ENCODE measurements at regions not wholly inside any gene's neighbourhood (a gene's known extent, or its start where the extent isn't known, plus 50 kb on each side); places are given as distances from the start of the nearest gene placed in this dataset.

DNA sequence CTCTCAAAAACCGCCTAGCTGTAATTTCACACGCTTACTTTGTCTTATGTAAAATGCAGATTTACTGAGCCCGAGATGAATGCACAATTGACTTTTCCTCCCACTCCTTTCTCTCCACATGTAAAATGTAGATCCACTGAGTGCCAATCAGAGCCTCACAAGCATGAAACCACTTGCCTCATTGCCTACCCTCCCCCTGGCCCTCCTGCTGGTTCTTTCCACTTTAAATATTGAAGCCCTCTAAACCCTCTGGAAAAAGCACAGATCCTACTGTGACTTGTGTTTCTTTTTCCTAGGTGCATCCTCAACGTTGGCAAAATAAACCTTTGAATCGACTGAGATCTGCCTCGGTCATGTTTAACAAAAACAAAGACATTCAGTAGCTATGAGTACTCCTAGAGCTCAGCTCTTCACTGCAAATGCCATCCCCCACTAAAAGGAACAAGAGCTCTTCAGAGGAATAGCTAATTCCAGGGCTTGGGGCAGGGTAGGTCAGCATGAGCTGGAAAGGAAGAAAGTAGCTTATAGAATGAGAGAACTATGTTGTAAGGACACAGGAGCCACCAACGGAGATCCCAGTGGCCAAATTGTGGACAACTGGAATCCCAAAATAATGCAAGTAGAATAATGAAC is 365.5 kb upstream of the RUNX1 start:
- no peak for DNase-seq

DNA sequence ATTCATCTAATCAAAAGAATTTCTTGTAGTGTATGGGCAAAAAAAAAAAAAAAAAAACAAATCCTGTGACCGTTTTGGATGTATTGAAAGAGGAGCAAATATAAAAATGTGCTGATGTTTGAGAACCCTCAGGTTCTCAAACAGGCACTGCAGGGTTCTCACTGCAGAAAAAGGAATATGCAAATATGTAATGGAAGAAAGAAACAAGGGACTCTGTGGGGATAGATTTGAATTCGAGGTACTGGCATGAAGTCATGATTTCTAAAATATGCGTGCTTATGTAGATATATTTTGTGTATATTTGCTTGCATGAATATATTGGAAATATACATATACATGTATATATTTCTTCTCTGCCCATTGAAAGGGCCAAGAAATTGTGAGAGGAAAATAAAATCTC is 365.0 kb upstream of the RUNX1 start:
- DNase-seq, result no peak

- DNase-seq, result no peak
Observed at GRCh38 chr21:35412231-35412630, 363.1 kb upstream of the RUNX1 start.

DNA sequence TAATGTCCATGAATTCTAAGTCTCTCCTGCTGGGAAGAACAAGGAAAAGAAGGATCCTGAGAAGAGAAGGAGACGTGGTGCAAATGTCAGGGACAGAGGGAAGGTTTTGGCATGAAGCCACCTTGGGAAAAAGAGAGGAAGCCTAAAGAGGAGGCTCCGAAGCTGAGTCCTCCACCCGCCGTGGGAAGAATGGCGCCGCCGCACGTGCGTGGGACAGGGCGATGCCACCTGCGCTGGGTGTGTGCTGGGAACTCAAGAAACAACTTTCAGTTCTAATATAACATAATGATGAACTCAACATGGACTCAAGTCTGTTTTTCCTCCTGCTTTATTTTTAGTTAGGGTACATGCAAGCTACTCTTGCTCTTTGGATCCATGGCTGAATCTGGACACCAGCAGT is 362.3 kb upstream of the RUNX1 start:
- no peak for DNase-seq

GRCh38 chr21:35410656-35411055 is 361.6 kb upstream of the RUNX1 start:
- no peak for DNase-seq

- no peak for DNase-seq
Observed at GRCh38 chr21:35410123-35410522, 361.0 kb upstream of the RUNX1 start.

DNA sequence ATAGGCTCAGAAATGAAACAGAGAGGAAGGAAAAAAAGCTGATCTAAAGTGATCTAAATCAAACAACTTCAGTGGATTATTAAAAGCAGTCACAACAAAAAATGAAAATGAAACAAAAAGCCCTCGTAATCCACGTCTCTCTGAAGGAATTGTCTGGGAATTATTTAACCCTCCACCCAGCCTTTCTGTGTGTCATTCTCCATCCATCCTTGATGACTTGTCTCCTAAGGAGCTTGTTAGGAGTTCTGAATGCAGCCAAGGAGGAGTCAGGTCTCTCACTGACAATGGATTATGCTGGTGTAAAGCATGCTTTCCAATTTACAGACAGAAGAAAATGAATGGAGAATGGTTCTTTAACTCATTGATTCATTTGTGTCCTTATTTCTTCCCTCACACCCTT is 359.3 kb upstream of the RUNX1 start:
- no peak for DNase-seq

DNA sequence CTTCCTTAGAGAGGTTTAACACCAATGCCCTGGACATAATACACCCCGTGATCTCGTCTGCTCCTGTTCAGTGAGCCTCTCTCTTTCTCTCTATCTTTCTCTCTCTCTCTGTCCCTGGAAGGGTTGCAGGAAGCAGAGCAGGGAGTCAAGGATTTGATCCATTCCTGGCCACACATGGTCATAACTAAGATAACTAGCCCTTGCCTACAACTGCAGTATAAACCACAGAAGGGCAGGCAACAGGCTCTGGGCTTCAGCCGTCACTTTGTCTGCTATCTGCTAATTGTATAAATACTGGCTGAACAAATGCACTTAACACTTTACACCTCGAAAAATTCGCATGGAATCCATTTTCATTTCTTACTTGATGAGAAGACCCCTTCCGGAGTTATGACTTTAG is 357.5 kb upstream of the RUNX1 start:
- DNase-seq, result no peak

- no peak for DNase-seq
Observed at GRCh38 chr21:35405981-35406380, 356.9 kb upstream of the RUNX1 start.

DNA sequence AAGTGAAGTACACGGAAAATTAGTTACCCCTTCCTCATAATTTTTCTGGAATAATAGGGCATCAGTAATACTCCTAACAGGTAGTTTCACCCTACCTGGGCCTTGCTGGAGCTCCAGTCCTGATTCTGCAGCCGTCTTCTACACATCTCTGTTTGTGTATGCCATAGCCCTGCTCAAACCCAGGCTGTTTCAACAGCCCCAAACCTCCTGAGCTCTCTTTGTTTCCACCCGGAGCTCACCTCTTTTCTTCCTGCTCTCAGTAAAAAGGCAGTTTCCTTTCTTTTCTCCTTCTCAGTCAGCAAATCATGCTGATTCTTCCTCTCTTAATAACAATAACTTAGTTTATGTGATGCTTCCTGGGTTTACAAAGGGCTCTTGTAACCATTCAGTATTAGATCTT is 355.1 kb upstream of the RUNX1 start:
- DNase-seq, result no peak

- DNase-seq, result no peak
Observed at GRCh38 chr21:35402061-35402460, 353.0 kb upstream of the RUNX1 start.

- no peak for DNase-seq
Observed at GRCh38 chr21:35401476-35401875, 352.4 kb upstream of the RUNX1 start.

DNA sequence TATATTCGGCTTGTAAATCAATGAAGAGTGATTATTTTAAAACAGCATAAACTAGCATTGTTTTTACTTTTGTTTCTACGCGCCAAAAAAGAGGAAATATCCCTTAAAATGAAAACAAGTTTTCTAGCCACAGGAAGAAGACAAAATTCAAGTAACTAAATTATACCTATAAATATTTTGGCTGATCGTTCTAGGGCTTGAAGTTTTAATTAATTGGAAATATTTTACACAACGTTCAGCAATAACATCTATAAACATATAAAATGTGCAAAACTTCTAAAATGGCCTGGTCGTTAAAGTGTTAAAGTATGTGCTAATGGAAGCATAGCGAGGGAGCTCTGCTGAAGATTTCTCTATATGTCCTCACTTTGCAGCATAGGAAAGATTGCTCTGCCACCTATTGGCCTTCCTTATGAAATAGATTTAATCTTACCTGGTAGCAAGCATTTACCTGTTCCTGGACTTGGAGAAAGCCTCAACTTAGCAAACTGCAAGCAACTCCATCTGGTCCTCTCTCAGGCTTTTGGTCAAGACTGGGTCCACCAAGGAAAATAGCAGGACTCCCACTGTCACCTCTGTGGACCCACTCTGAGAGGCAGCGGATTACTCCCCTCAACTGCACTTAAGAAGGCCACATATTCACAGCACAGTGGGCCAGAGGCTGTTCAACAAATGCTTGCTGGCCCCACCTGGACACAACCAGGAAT is 351.3 kb upstream of the RUNX1 start:
- peak; percentile 15 for DNase-seq

- no peak for DNase-seq
Observed at GRCh38 chr21:35399706-35400105, 350.6 kb upstream of the RUNX1 start.

DNA sequence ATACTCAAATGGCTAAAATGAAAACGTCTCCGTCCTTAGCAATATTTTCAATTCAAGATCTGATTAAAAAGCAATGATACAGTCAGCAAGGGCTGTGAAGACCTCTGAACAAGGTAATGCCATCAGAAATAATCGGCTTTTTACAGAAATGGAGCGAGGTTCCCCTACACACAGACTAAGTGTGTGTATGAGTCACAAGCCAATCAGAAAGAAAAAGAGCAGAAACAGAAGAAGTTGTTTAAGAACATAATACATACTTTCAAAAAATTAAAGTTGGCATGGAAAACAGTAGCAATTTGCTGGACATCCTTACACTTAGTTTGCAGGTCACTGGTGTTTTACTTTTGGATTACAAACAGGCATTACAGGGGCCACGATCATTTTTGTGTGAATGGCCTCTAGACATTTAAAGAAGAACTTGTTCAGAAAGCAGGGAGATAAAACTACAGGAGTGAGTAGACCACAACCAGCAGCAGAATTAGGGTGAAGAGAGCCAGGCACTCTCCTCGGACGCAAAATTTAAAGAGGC is 350.0 kb upstream of the RUNX1 start:
- DNase-seq, result no peak

DNA sequence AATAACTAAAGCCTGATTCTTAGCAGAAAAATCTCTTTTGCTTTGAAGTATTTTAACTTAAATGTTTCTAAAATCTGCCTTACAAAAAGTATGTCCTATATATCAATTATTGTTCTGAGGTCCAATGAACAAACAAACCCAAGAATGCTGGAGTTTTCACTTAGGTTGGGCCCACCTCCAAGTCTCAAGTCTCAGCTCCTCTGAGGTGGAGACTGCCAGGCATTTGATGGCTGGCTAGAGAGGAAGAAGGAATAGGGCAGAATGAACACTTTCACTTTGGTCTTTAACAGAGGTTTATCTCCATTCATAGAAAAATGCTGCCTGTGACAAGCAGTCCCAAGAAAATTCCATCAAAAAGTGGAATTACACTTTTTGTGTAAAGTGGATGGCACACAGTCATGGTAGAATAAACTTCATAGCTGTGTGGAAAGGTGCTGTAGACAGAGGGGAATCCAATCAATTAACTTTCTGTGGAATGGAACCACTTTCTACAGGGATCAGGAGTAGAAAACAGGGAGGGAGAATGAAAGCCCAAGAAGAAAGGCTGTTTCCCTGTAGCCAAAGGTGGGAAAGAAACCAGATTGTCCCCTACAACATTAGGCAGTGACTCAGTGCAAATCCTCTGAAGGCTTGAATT is 349.4 kb upstream of the RUNX1 start:
- DNase-seq, result no peak

DNA sequence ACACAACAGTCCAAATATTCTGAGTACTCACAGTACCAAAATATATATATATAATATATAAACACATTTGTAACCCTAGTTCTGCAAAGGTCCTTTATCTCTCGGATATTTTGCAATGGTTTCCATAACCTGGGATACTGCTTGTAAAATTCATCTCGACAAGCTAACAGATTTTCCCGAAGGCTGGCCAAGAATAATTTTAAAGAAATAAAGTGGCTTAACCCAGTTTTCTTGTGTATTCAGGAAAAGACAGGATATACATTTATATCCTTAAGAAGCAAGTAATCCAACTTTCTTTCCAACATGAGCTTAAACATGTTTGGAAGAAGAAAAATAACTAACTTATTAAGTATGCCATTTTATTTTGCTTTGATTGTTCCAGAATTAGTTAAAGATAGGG is 348.7 kb upstream of the RUNX1 start:
- DNase-seq, result no peak

DNA sequence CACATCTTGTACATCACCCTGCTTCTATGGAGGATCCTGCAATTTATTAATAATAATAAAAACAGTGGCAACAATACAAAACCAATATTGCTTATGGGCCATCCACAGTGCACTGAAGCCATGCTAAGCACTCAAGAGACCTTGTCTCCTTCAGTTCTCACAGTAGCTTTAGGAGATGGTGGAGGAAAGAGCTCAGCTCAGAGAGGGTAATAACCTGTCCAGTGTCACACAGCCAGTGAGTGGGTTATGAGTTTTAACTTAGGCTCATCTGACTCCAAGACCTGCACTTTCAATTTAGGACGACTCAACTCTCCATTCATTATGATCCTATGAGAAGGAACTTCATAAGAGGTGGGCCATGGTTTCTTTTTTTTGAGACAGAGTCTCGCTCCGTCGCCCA is 347.6 kb upstream of the RUNX1 start:
- DNase-seq, result no peak

- no peak for DNase-seq
Observed at GRCh38 chr21:35395728-35396127, 346.6 kb upstream of the RUNX1 start.

GRCh38 chr21:35394634-35395369 is 345.7 kb upstream of the RUNX1 start:
- DNase-seq, result no peak

GRCh38 chr21:35394049-35394448 is 344.9 kb upstream of the RUNX1 start:
- DNase-seq, result no peak

GRCh38 chr21:35390013-35390776 is 341.1 kb upstream of the RUNX1 start:
- DNase-seq, result no peak

Measured in effector CD4-positive, alpha-beta T cell (primary cell).